Peyer's patch (tissue), 4 donors: ENCODE measurements at regions not wholly inside any gene's neighbourhood (a gene's known extent, or its start where the extent isn't known, plus 50 kb on each side); places are given as distances from the start of the nearest gene placed in this dataset.

Source experiments
- DNase-seq, 3 donors: peaks; one replicate each; pipeline ENCODE4 v3.0.0-alpha.2; 2017 to 2019
- H3K27ac ChIP-seq, 4 donors: fragments of 200-600 bp; sonication (generic); one replicate each; pipeline ENCODE4 v1.5.1; 2016 to 2019
- H3K27me3 ChIP-seq, 2 donors: fragments of 200-600 bp; sonication (generic); one replicate each; pipeline ENCODE4 v1.5.1; 2019
- H3K36me3 ChIP-seq, 3 donors: fragments of 200-600 bp; sonication (generic); one replicate each; pipeline ENCODE4 v1.5.1; 2016 to 2019
- H3K4me1 ChIP-seq, 4 donors: fragments of 200-600 bp; sonication (generic); one replicate each; pipeline ENCODE4 v1.5.1; 2016 to 2019
- H3K4me3 ChIP-seq, 4 donors: fragments of 200-600 bp; sonication (generic); 1 replicate in 3 of 4; 2 replicates in 1 of 4; pipeline ENCODE4 v1.5.1; 2016 to 2019; ENCODE audit warnings: mild to moderate bottlenecking in 1 of 4
- H3K9me3 ChIP-seq, 4 donors: fragments of 200-600 bp; sonication (generic); one replicate each; pipeline ENCODE4 v1.5.1; 2016 to 2019; ENCODE audit warnings: mild to moderate bottlenecking in 1 of 4
- POLR2A ChIP-seq, 2 donors: fragments of 450-650 bp; IDR thresholded peaks; one replicate each; pipeline ENCODE4 v1.5.1; 2017; ENCODE audit warnings: antibody characterized with exemption in 2 of 2, mild to moderate bottlenecking in 2 of 2, moderate library complexity in 2 of 2
- TF ChIP-seq, protein P1 (sequence below), 6 experiments: fragments of 450-650 bp in 4 of 6; fragments of 200-600 bp in 2 of 6; sonication (generic) in 1 of 6; IDR thresholded peaks; one replicate each; pipeline ENCODE4 v1.5.1; 2017 to 2019; ENCODE audit warnings: antibody characterized with exemption in 6 of 6, mild to moderate bottlenecking in 3 of 6, moderate library complexity in 1 of 6

DNA sequence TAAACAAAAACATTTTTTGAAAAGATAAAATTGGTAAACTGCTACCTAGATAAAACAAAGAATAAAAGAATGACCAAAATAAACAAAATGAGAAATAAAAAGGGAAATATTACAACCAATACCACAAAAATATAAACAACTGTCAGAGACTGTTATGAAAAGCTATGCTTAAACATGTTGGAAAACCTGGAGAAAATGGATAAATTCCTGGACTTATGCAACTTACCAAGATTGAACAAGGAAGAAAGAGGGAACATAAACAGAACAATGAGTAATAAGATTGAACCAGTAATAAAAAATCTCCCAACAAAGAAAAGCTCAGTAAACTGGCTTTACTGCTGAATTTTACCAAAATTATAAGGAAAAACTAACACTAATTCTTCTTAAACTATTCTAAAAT lies 518.7 kb downstream of the GRXCR1 start:
- no peaks in the 10 kb centered on the region for H3K27me3 ChIP-seq
- no peak for DNase-seq
- no peaks in the 10 kb centered on the region for H3K4me1 ChIP-seq
- H3K9me3 ChIP-seq = peaks cover 0 to 7% (median 0%) of the 10 kb centered on the region in 4 donors
- H3K4me3 ChIP-seq = no peak overlapping the region
- no peak for TF ChIP-seq POLR2A (IDR thresholded peaks at IDR 0.05)
- TF ChIP-seq, protein P1, sequence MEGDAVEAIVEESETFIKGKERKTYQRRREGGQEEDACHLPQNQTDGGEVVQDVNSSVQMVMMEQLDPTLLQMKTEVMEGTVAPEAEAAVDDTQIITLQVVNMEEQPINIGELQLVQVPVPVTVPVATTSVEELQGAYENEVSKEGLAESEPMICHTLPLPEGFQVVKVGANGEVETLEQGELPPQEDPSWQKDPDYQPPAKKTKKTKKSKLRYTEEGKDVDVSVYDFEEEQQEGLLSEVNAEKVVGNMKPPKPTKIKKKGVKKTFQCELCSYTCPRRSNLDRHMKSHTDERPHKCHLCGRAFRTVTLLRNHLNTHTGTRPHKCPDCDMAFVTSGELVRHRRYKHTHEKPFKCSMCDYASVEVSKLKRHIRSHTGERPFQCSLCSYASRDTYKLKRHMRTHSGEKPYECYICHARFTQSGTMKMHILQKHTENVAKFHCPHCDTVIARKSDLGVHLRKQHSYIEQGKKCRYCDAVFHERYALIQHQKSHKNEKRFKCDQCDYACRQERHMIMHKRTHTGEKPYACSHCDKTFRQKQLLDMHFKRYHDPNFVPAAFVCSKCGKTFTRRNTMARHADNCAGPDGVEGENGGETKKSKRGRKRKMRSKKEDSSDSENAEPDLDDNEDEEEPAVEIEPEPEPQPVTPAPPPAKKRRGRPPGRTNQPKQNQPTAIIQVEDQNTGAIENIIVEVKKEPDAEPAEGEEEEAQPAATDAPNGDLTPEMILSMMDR (IDR thresholded peaks at IDR 0.05) = no peak
- no peaks in the 10 kb centered on the region for H3K36me3 ChIP-seq
- H3K27ac ChIP-seq = no peak overlapping the region

DNA sequence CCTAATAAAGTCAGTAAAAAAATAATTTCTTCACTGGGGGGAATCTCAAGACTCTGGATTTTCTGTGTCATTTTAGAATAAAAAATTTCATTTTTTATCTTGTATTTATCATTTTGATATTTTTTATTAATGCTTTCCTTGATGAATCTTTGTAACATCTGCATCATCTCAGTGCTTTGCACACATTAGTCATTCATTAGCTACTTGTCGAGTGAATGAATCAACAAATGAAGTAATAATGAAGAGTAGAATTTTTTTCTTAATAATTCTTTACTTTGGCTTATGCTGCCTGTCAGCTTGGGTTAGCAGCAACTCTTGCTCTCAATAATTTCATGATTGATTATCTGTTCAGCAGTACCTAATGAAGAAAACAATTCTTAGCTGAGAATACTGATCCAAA lies 530.8 kb downstream of the GRXCR1 start:
- H3K4me3 ChIP-seq = no peak overlapping the region
- no peak for DNase-seq
- H3K27me3 ChIP-seq = no peaks in the 10 kb centered on the region
- H3K4me1 ChIP-seq = no peaks in the 10 kb centered on the region
- no peak for TF ChIP-seq POLR2A (IDR thresholded peaks at IDR 0.05)
- TF ChIP-seq, protein P1 (IDR thresholded peaks at IDR 0.05) = no peak
- H3K9me3 ChIP-seq = peaks cover 0 to 4% (median 0%) of the 10 kb centered on the region in 4 donors
- no peaks in the 10 kb centered on the region for H3K36me3 ChIP-seq
- no peak overlapping the region for H3K27ac ChIP-seq

DNA sequence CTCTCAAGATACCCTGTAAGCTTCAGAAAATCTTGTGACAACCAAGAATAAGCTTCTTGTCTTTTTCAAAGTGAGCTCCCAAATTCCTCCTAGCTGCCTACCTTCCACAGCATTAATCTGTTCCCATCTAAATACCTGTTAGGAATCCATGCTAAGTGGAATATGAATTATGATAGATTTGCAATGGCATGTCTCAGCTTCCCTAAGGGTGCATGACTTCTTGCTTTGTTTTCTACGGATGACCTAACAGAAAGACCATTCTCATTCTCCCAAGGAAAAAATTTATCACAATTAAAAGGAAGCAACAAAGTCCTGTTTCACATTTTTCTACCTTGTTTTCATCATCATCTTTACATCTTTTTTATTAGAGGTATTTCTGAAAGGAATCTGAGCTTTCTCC lies 532.7 kb downstream of the GRXCR1 start:
- TF ChIP-seq POLR2A (IDR thresholded peaks at IDR 0.05) = no peak
- TF ChIP-seq, protein P1 (IDR thresholded peaks at IDR 0.05) = no peak
- H3K9me3 ChIP-seq = no peaks in the 10 kb centered on the region
- H3K27ac ChIP-seq = no peak overlapping the region
- H3K4me3 ChIP-seq = no peak overlapping the region
- H3K4me1 ChIP-seq = no peaks in the 10 kb centered on the region
- no peaks in the 10 kb centered on the region for H3K27me3 ChIP-seq
- no peak for DNase-seq
- H3K36me3 ChIP-seq = no peaks in the 10 kb centered on the region

DNA sequence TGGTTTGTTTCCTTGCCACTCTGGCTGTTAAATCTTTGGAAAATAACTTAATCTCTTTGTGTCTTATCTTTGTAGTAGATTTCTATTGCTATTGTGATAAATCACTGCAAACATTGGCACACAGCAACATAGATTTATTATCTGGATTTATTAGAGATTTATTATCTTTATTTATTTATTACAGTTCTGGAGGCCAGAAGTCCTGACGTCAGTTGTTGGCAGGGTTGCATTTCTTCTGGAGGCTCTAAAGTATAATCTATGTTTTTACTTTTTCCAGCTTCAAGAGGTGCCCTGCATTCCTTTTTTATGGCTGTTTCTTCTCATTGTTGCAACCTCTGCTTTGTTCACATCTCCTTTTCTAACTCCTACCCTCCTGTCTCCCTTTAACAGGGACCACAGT lies 542.8 kb downstream of the GRXCR1 start:
- DNase-seq = no peak
- Histone ChIP-seq H3K4me3 (no peak overlapping the region), H3K4me1 (no peaks in the 10 kb centered on the region), H3K27me3 (no peaks in the 10 kb centered on the region), H3K36me3 (no peaks in the 10 kb centered on the region), H3K27ac (no peak overlapping the region), H3K9me3 (peaks cover 0 to 3% (median 0%) of the 10 kb centered on the region in 4 donors)
- TF ChIP-seq POLR2A (IDR thresholded peaks at IDR 0.05) = no peak
- TF ChIP-seq, protein P1 (IDR thresholded peaks at IDR 0.05) = no peak

DNA sequence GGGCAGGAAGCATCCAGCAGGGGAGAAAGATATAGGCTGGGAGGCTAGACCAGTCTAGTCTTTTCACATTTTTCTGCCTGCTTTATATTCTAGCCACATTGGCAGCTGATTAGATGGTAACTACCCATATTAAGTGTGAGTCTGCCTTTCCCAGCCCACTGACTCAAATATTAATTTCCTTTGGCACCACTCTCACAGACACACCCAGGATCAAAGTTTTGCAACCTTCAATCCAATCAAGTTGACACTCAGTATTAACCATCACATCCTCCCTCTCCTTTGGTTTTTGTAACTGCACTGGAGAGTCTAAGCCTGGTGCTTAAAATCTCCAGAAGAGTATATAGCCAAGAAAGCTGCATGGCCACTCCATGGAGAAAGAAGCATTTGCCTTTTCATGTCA lies 560.4 kb downstream of the GRXCR1 start:
- Histone ChIP-seq H3K27ac (no peak overlapping the region), H3K4me1 (no peaks in the 10 kb centered on the region), H3K9me3 (no peaks in the 10 kb centered on the region), H3K36me3 (no peaks in the 10 kb centered on the region), H3K4me3 (no peak overlapping the region), H3K27me3 (no peaks in the 10 kb centered on the region)
- DNase-seq = no peak
- TF ChIP-seq, protein P1 (IDR thresholded peaks at IDR 0.05) = no peak
- TF ChIP-seq POLR2A (IDR thresholded peaks at IDR 0.05) = no peak

DNA sequence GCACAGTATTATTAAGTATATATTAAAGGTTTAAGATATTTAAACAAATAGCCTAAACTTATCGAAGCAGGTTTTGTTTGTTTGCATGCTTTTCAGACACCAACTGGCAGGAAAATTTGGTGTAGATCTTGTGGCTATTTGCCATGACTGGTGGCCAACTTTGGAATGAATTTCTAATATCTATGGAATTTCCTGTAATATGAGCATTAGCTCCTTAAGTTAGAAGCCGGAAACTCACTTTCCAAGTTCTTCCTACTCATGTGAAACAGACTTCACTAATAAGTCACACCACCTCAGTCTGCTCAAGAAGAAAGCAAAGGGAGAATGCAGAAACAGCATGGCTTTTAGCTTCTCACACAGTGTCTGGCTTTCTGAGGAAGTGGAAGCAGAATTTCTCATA lies 563.9 kb downstream of the GRXCR1 start:
- H3K4me1 ChIP-seq = no peaks in the 10 kb centered on the region
- no peak overlapping the region for H3K4me3 ChIP-seq
- H3K27ac ChIP-seq = no peak overlapping the region
- no peaks in the 10 kb centered on the region for H3K27me3 ChIP-seq
- no peak for DNase-seq
- H3K36me3 ChIP-seq = no peaks in the 10 kb centered on the region
- no peaks in the 10 kb centered on the region for H3K9me3 ChIP-seq
- TF ChIP-seq, protein P1 (IDR thresholded peaks at IDR 0.05) = no peak
- TF ChIP-seq POLR2A (IDR thresholded peaks at IDR 0.05) = no peak
